HG03139 (cell line): ENCODE measurements at regions not wholly inside any gene's neighbourhood (a gene's known extent, or its start where the extent isn't known, plus 50 kb on each side); places are given as distances from the start of the nearest gene placed in this dataset.
"Not testable (repeated sequence)": the region's sequence is repeated elsewhere in the genome, so short reads cannot be mapped to it uniquely, and the experiment has no call there.

Experiments
- ATAC-seq: cut with Tn5 transposase; IDR thresholded peaks from one replicate; pipeline ENCODE4 v1.9.1; 2021; ENCODE audit not compliant: unreplicated experiment

DNA sequence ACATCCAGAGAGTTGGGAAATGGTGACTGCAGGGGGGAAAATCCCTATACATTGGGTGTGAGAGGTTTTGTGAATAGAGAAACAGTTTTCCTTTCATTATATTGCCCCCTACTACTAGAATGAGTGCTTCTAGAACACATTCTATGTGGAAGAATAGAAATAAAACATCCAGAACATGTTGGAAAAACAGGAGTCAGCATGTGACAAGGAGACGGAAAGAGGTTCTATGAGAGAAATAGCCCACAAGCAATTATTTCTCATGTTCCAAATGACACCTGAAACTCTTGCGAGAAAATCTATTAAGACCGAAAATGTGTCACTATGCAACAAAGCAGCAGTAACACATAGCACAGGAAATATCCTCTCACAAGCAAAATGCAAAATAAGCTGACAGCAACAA is 202.7 kb upstream of the SPOPL start:
- peak; percentile 53 for ATAC-seq

- ATAC-seq: no peak
Measured at GRCh38 chr2:138306626-138307025, 194.9 kb upstream of the SPOPL start.

DNA sequence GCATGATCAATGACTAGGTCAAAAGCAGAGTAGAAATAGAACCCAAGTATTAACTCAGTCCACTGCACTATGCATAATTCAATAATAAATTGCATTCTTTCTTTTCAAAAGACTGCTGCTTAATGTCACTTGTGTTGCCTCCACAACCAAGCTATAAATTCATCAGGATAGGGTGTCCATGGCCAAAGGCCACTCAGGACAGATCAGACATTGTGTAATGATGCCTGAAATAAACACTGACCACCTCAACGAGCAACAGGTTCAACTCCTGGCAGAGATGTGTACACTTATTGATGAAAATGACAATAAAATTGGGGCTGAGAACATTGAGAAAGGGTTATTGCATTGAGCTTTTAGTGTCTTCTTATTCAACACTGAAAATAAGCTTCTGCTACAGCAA is 194.5 kb upstream of the SPOPL start:
- no peak for ATAC-seq

DNA sequence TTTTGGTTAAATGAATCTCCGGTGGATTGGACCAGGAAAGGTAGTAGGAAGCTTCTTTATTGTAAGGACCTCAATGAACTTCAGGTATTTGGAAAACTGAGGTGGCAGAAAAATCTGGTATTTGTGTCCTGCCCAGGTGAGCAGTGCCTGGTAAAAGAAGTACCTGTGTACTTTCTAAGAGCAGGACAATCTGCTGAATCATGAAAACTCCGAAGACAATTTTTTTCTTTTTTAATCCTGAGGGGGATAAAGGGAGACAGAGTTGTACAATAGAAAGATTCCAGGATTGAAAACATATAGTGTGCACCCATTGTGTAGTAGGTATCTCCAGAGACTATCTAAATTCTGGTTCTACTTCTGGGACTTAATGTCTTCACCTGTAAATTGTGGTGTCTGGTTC is 191.8 kb upstream of the SPOPL start:
- no peak for ATAC-seq

- no peak for ATAC-seq
Measured at GRCh38 chr2:138312061-138312460, 189.5 kb upstream of the SPOPL start.

GRCh38 chr2:138315619-138316018 is 186.0 kb upstream of the SPOPL start:
- ATAC-seq: not testable (repeated sequence)

- no peak for ATAC-seq
Measured at GRCh38 chr2:138319616-138320015, 182.0 kb upstream of the SPOPL start.

DNA sequence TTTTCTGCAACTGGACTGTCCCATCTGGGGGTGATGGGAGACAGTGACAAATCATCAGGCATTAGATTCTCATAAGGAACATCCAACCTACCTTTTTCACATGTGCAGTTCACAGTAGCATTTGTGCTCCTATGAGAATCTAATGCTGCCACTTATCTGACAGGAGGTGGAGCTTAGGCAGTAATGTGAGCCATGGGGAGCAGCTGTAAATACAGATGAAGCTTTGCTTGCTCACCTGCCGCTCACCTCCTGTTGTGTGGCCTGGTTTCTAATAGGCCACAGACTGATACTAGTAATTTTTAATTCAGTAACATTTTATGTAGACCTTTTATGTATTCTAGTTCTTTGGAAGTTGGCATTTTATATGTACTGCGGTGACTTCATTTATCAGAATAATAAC is 180.1 kb upstream of the SPOPL start:
- ATAC-seq: no peak

DNA sequence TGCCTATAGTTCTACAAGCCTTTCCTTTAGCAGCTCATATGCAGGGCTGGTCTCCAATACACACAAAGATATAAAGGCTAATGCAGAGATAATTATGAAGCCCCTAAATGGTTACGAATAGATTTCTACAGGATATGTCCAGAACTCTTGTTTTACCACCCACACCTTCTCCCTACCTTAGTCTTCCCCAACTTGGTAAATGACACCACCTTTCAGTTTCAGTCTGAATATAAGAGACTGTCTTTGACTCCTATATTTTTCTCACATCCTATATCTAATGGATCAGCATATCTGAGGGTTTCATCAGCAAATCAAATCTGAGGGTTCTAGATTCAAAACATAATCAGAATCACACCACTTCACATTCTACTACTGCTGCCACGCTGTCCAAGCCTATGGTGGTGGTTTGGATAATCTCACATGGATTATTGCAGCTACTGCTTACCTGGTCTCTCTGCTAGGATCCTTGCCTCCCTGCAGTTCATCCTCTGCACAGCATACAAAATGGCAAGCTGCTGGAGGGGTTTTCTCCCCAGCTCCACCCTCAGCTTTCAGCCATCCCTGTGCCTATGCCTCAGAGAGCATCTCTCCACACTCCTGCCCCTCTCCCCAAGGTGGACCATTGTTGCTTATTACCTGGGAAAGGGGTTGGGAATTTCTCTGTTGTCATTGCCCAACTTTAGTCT is 178.0 kb upstream of the SPOPL start:
- ATAC-seq: no peak

DNA sequence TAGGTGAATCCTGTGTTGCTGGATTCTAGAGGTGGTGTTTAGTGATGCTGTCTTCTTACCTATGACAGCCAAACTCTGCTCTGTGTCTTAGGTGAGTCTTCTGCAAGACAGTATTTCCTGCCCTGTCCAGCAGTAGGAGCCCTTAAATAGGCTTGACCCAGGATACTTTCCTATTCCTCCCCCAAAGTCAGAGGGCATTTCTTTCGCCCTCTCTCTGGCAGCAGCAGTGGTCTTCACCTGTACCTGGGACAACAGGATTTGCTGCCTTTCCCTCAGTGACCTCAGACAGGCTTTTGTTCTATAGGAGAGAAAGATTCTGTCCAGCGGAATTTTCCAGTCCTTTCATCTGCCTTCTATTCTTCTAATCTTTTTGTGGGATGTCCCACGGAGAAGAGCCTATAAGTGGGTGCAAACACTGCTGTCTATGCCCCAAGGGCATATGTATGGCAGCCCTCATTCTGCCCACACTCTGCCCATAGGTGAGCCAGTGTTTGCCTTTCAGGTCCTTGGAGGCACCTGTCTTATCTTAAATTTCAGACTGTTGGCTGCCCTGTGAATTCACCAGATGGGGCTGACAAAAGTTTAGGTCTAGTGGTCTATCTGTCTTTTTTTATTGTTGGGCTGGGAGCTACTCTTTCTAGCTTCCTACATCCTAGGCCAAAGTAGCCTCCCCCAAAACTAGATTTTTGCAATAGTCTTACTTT is 177.3 kb upstream of the SPOPL start:
- no peak for ATAC-seq

DNA sequence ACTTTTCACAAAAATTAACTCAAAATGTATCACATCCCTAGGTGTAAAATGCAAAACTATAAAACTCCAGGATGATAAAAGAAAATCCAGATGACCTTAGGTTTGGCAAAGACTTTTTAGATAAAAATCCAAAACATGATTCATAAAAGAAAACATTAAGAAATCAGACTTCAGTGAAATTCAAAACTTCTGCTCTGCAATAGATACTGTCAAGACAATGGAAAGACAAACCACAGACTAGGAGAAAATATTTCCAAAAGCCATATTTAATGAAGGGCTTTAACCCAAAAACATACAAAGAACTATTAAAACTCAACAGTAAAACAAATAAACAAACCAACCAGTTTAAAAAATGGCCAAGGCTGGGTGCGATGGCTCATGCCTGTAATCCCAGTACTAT is 173.6 kb upstream of the SPOPL start:
- ATAC-seq: no peak

DNA sequence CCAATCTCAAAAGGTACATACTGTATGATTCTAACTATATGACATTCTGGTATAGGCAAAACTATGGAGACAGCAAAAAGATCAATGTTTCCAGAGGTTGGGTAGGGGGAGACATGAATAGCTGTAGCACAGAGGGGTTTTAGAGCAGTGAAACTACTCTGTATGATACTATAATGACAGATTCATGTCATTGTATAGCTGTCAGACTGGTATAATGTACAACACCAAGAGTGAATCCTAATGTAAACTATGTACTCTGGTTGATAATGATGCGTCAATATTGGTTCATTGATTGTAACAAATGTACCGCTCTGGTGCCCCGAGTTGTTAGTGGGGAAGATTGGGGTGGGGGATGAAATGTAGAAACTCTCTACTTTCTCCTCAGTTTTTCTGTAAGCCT is 172.4 kb upstream of the SPOPL start:
- ATAC-seq: no peak

GRCh38 chr2:138329591-138329990 is 172.0 kb upstream of the SPOPL start:
- no peak for ATAC-seq

- no peak for ATAC-seq
Measured at GRCh38 chr2:138333121-138333520, 168.4 kb upstream of the SPOPL start.

DNA sequence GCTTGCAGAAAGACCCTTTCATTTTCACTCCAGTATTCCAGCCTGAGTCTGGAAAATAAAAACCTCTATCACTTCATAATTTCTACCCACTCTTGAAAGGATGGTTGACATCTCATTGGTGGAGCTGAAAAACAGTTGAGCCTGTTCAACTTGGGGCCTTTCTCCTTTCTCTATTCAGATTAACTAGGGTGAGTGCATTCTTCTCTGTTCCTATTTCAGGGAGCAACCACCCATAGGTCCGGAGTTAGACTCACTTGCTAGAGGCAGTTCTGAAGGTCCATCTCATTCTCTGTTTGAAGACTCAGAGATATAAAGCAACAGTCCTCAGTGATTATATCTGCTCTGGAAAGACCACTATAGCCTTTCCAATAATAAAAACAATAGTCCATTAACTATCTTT is 167.9 kb upstream of the SPOPL start:
- no peak for ATAC-seq

DNA sequence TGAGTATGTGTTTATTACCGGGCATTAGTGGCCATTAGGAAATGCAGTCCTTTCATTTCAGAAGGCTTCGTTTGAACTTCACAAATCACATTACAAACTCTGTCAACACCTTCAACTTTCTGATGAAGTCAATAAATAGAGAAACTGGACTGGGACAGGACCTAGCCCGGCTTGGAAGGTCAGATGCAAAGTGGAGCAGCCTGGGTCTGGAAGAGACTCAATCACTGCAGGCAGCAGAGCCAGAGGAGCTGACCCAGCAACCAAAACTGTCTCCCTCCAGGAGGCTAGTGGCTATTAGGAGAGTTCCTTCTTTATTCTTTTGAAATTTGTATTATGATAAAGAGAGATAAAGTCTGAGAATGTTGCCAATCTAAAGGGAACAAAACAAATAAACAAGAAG is 167.2 kb upstream of the SPOPL start:
- no peak for ATAC-seq

GRCh38 chr2:138335036-138335435 is 166.5 kb upstream of the SPOPL start:
- no peak for ATAC-seq

DNA sequence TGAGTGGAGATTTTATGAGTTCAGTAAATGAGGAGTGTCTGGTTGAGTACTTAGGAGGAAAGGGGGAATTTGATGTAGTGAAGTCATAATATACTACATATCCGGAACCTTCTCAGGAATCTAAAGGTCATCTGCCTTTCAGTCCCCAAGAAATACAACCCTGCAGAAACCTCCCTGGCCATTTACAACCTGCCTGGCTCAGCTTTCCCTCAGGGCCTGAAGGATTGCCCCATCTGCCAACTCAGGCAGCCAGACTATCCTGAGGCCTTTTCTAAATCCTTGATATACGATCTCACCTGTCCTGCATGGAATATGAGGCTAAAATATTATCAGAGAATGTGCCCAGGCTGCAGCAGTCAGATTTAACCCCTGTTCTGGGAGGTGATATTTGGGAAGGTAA is 165.4 kb upstream of the SPOPL start:
- no peak for ATAC-seq

- ATAC-seq: no peak
Measured at GRCh38 chr2:138355244-138355643, 146.3 kb upstream of the SPOPL start.

GRCh38 chr2:138356178-138356577 is 145.4 kb upstream of the SPOPL start:
- no peak for ATAC-seq

DNA sequence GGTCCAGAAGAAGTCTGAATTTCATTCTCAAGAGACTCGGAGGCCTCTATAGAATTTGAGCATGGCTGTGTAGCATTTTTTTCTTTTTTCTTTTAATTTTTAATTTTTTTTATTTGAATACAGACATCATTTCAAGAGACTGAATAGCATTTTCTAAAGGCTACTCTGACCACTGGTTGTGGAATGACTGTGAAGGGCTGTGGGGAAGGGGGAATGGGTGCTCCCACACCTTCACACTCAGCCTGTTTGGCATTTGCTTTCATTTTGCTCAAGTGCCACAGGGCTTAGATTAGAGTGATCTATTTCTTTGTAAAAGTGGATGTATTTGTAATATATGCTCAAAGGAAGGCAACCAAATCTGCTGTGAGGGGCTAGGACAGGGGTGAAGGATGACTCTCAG is 142.0 kb upstream of the SPOPL start:
- ATAC-seq: no peak

GRCh38 chr2:138364554-138365162 is 136.9 kb upstream of the SPOPL start:
- ATAC-seq: no peak
